ENCODE measurements at regions not wholly inside any gene's neighbourhood (a gene's known extent, or its start where the extent isn't known, plus 50 kb on each side); places are given as distances from the start of the nearest gene placed in this dataset.

DNA sequence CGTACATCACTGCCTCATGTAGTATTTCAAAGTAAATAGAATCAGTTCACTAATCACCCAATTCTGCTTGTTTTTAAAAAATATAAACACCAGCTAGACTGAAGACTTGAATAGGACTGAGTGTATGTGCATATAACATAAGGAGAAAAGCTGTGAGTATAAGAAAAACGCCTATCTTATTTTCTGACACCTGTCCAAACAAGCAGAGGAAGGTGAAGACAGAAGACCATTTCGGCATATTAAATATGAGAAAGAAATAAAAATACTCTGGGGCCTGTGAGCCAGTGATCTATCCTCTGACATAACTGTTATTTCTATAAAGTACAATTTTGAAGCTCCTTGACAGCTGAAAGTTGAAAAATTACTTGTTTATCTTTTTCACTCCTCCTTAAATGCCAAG is 111.3 kb upstream of the EEA1 start:
- TF ChIP-seq FOXP2 (optimal IDR thresholded peaks at IDR 0.05; ENCODE audit: control extremely low read depth, extremely low read length, insufficient read depth), result no peak
- no peak for TF ChIP-seq POLR2AphosphoS5 (IDR thresholded peaks at IDR 0.05; ENCODE audit: borderline replicate concordance, low read depth, low read length)
